Erythroblast (primary cell): ENCODE measurements at regions not wholly inside any gene's neighbourhood (a gene's known extent, or its start where the extent isn't known, plus 50 kb on each side); places are given as distances from the start of the nearest gene placed in this dataset.

Source experiments
- GATA1 ChIP-seq: IDR thresholded peaks from 2 replicates; pipeline ENCODE4 v1.6.1; 2011; ENCODE audit warnings: low read depth, mild to moderate bottlenecking, control low read depth, low read length, moderate library complexity
- POLR2A ChIP-seq: IDR thresholded peaks from 2 replicates; pipeline ENCODE4 v1.6.1; 2011; ENCODE audit warnings: mild to moderate bottlenecking, low read length

- TF ChIP-seq POLR2A: no peak
- TF ChIP-seq GATA1: no peak
These were observed 124.2 kb upstream of the KCNJ16 start for GRCh38 chr17:69950701-69951418.
